Sciatic nerve (tissue), 2 donors: ENCODE measurements at regions not wholly inside any gene's neighbourhood (a gene's known extent, or its start where the extent isn't known, plus 50 kb on each side); places are given as distances from the start of the nearest gene placed in this dataset.

Experiments
- ATAC-seq: fragments of 200-7000 bp; cut with Tn5 transposase; one replicate; pipeline ENCODE4 v1.9.1; 2020; ENCODE audit warnings: mild to moderate bottlenecking, moderate library complexity
- DNase-seq: peaks from one replicate; pipeline ENCODE4 v3.0.0-alpha.2; 2020; ENCODE audit warnings: low spot score
- intact Hi-C: fragments of 100-400 bp; cut with DNase I; formaldehyde crosslinking; loops from one replicate; pipeline ENCODE4 v1.14.2; 2022
- donor health status: DM: no; HTN: no; CAD: no.
- donor health status: DM: no; HTN: no; CAD: no.

GRCh38 chr20:52484438-52484837 lies 292.9 kb upstream of the ZFP64 start:
- DNase-seq: no peak
- intact Hi-C loops: no loop called here

GRCh38 chr20:52483382-52483781 lies 291.8 kb upstream of the ZFP64 start:
- intact Hi-C loops: no loop called here
- DNase-seq (no peak), ATAC-seq (no peak)

More at GRCh38 chr20:52484438-52484837, 292.9 kb upstream of the ZFP64 start:
- no peak for ATAC-seq

- DNase-seq: no peak
- intact Hi-C loops: no loop called here
- no peak for ATAC-seq
These were observed 290.5 kb upstream of the ZFP64 start for GRCh38 chr20:52482044-52482443.

GRCh38 chr20:52481443-52481842 lies 289.9 kb upstream of the ZFP64 start:
- no peak for ATAC-seq
- DNase-seq: no peak
- intact Hi-C loops: no loop called here

GRCh38 chr20:52476074-52476750 lies 284.6 kb upstream of the ZFP64 start:
- DNase-seq (no peak), ATAC-seq (no peak)
- intact Hi-C loops: no loop called here

GRCh38 chr20:52473186-52473585 lies 281.6 kb upstream of the ZFP64 start:
- DNase-seq (no peak), ATAC-seq (no peak)
- intact Hi-C loops: no loop called here

GRCh38 chr20:52470561-52470960 lies 279.0 kb upstream of the ZFP64 start:
- DNase-seq: no peak
- intact Hi-C loops: no loop called here

GRCh38 chr20:52469128-52469527 lies 277.5 kb upstream of the ZFP64 start:
- intact Hi-C loops: no loop called here
- DNase-seq: no peak
- no peak for ATAC-seq

More at GRCh38 chr20:52470561-52470960, 279.0 kb upstream of the ZFP64 start:
- ATAC-seq: no peak

GRCh38 chr20:52465991-52466390 lies 274.4 kb upstream of the ZFP64 start:
- DNase-seq (no peak), ATAC-seq (no peak)
- intact Hi-C loops: no loop called here

- DNase-seq (no peak), ATAC-seq (no peak)
- intact Hi-C loops: no loop called here
These were observed 270.0 kb upstream of the ZFP64 start for GRCh38 chr20:52461582-52461981.

- ATAC-seq (no peak), DNase-seq (no peak)
- intact Hi-C loops: no loop called here
These were observed 267.6 kb upstream of the ZFP64 start for GRCh38 chr20:52459150-52459549.

GRCh38 chr20:52457826-52458225 lies 266.2 kb upstream of the ZFP64 start:
- no peak for DNase-seq
- intact Hi-C loops: no loop called here
- ATAC-seq: no peak

- ATAC-seq: no peak
- no peak for DNase-seq
- intact Hi-C loops: no loop called here
These were observed 263.1 kb upstream of the ZFP64 start for GRCh38 chr20:52454660-52455059.

- intact Hi-C loops: no loop called here
- no peak for ATAC-seq
These were observed 257.1 kb upstream of the ZFP64 start for GRCh38 chr20:52448513-52449232.

GRCh38 chr20:52447225-52447551 lies 255.6 kb upstream of the ZFP64 start:
- DNase-seq (no peak), ATAC-seq (no peak)
- intact Hi-C loops: no loop called here

More at GRCh38 chr20:52448513-52449232, 257.1 kb upstream of the ZFP64 start:
- DNase-seq: no peak

- DNase-seq (no peak), ATAC-seq (no peak)
- intact Hi-C loops: no loop called here
These were observed 255.0 kb upstream of the ZFP64 start for GRCh38 chr20:52446421-52447224.

GRCh38 chr20:52444455-52444854 lies 252.9 kb upstream of the ZFP64 start:
- no peak for DNase-seq
- intact Hi-C loops: no loop called here

GRCh38 chr20:52443874-52444273 lies 252.3 kb upstream of the ZFP64 start:
- intact Hi-C loops: no loop called here
- DNase-seq: no peak
- no peak for ATAC-seq

More at GRCh38 chr20:52444455-52444854, 252.9 kb upstream of the ZFP64 start:
- ATAC-seq: no peak

GRCh38 chr20:52441710-52442109 lies 250.1 kb upstream of the ZFP64 start:
- intact Hi-C loops: no loop called here
- DNase-seq (no peak), ATAC-seq (no peak)

- intact Hi-C loops: no loop called here
- no peak for DNase-seq
- no peak for ATAC-seq
These were observed 247.8 kb upstream of the ZFP64 start for GRCh38 chr20:52439375-52439774.
